GM12891 (cell line): ENCODE measurements at regions not wholly inside any gene's neighbourhood (a gene's known extent, or its start where the extent isn't known, plus 50 kb on each side); places are given as distances from the start of the nearest gene placed in this dataset.

Experiments used
- PAX5 ChIP-seq: IDR thresholded peaks from 2 replicates; pipeline ENCODE4 v1.6.1; 2011; ENCODE audit warnings: low read length, moderate library complexity, mild to moderate bottlenecking; ENCODE audit not compliant: insufficient read depth, severe bottlenecking
- POLR2A ChIP-seq: IDR thresholded peaks from 2 replicates; pipeline ENCODE4 v1.6.1; 2011; ENCODE audit warnings: low read depth, low read length, control low read depth
- POLR2AphosphoS5 ChIP-seq: IDR thresholded peaks from 2 replicates; pipeline ENCODE4 v1.6.1; 2011; ENCODE audit warnings: low read depth, low read length, control low read depth
- POU2F2 ChIP-seq: IDR thresholded peaks from 2 replicates; pipeline ENCODE4 v1.6.1; 2011; ENCODE audit warnings: low read depth, mild to moderate bottlenecking, control low read depth, low read length, moderate library complexity
- SPI1 ChIP-seq: IDR thresholded peaks from 2 replicates; pipeline ENCODE4 v1.6.1; 2011; ENCODE audit warnings: low read depth, low read length, control low read depth
- TAF1 ChIP-seq: IDR thresholded peaks from 2 replicates; pipeline ENCODE4 v1.6.1; 2011; ENCODE audit warnings: low read depth, low read length, control low read depth

- no peak for TF ChIP-seq TAF1
- no peak for TF ChIP-seq POLR2A
- TF ChIP-seq POLR2AphosphoS5, result no peak
- no peak for TF ChIP-seq POU2F2
- TF ChIP-seq PAX5, result no peak
- TF ChIP-seq SPI1, result no peak
Observed at GRCh38 chr9:24071716-24072115, 245.7 kb upstream of the ELAVL2 start.
